H1 (cell line): ENCODE measurements at regions not wholly inside any gene's neighbourhood (a gene's known extent, or its start where the extent isn't known, plus 50 kb on each side); places are given as distances from the start of the nearest gene placed in this dataset.

Experiments
- ATF3 ChIP-seq: IDR thresholded peaks from 2 replicates; pipeline ENCODE4 v1.6.1; 2011; ENCODE audit warnings: low read depth, mild to moderate bottlenecking, low read length; ENCODE audit not compliant: insufficient read depth
- CHD1 ChIP-seq: IDR thresholded peaks from 2 replicates; pipeline ENCODE4 v1.6.1; 2012; ENCODE audit warnings: low read depth, low read length, improper control_type of control experiment
- CTCF ChIP-seq, 3 experiments: IDR thresholded peaks; 1 replicate in 2 of 3; 2 replicates in 1 of 3; pipeline versions ENCODE4 v1.5.1 to v1.6.1; 2011; ENCODE audit warnings: low read length in 3 of 3, mild to moderate bottlenecking in 3 of 3, inconsistent platforms in 2 of 3, low read depth in 1 of 3, moderate library complexity in 1 of 3; ENCODE audit not compliant: insufficient read depth in 1 of 3; ENCODE audit errors: control extremely low read depth in 1 of 3
- E2F6 ChIP-seq: IDR thresholded peaks from 2 replicates; pipeline ENCODE4 v1.6.1; 2012; ENCODE audit warnings: inconsistent platforms
- POLR2A ChIP-seq, 2 experiments: IDR thresholded peaks; 1 replicate in 1 of 2; 2 replicates in 1 of 2; pipeline ENCODE4 v1.6.1; 2011; ENCODE audit warnings: low read depth in 2 of 2, low read length in 2 of 2, mild to moderate bottlenecking in 2 of 2; ENCODE audit errors: control extremely low read depth in 1 of 2
- POLR2AphosphoS5 ChIP-seq: IDR thresholded peaks from 2 replicates; pipeline ENCODE4 v1.6.1; 2011; ENCODE audit warnings: low read depth, low read length
- SUZ12 ChIP-seq: fragments of 200-600 bp; sonication (generic); IDR thresholded peaks from 2 replicates; pipeline ENCODE4 v1.6.1; 2012; ENCODE audit warnings: mild to moderate bottlenecking, inconsistent platforms, low read length, moderate library complexity, mixed read lengths

- TF ChIP-seq CTCF (IDR thresholded peaks at IDR 0.05; ENCODE audit: control extremely low read depth in 1 of 3, insufficient read depth in 1 of 3, low read depth in 1 of 3, low read length in 3 of 3), result no peak
- no peak for TF ChIP-seq POLR2AphosphoS5
- TF ChIP-seq POLR2A (IDR thresholded peaks at IDR 0.05; ENCODE audit: control extremely low read depth in 1 of 2, low read depth in 2 of 2, low read length in 2 of 2), result no peak
- no peak for TF ChIP-seq SUZ12
- no peak for TF ChIP-seq ATF3
- no peak for TF ChIP-seq CHD1
- no peak for TF ChIP-seq E2F6
Measured at GRCh38 chr18:44341759-44342158, 338.9 kb upstream of the SETBP1 start.
